Muscle layer of duodenum (tissue), 2 donors: ENCODE measurements at regions not wholly inside any gene's neighbourhood (a gene's known extent, or its start where the extent isn't known, plus 50 kb on each side); places are given as distances from the start of the nearest gene placed in this dataset.

Source experiments
- H3K27ac ChIP-seq: one replicate; pipeline ENCODE4 v1.7.0; 2013; ENCODE audit warnings: mild to moderate bottlenecking, low read length
- H3K27me3 ChIP-seq: one replicate; pipeline ENCODE4 v1.7.0; 2013; ENCODE audit warnings: low read depth, mild to moderate bottlenecking, control low read depth, low read length
- H3K36me3 ChIP-seq, 2 donors: one replicate each; pipeline ENCODE4 v1.7.0; 2013; ENCODE audit warnings: low read length in 2 of 2, control low read depth in 1 of 2, mild to moderate bottlenecking in 1 of 2; ENCODE audit not compliant: insufficient read depth in 2 of 2, control insufficient read depth in 1 of 2
- H3K4me1 ChIP-seq, 2 donors: one replicate each; pipeline ENCODE4 v1.7.0; 2013; ENCODE audit warnings: low read length in 2 of 2, mild to moderate bottlenecking in 2 of 2, control low read depth in 1 of 2, moderate library complexity in 1 of 2; ENCODE audit not compliant: insufficient read depth in 2 of 2, control insufficient read depth in 1 of 2
- H3K4me3 ChIP-seq, 2 donors: one replicate each; pipeline ENCODE4 v1.7.0; 2013; ENCODE audit warnings: low read length in 2 of 2, low read depth in 1 of 2, mild to moderate bottlenecking in 1 of 2
- H3K9me3 ChIP-seq, 2 donors: one replicate each; pipeline ENCODE4 v1.7.0; 2013; ENCODE audit warnings: low read length in 2 of 2, control low read depth in 1 of 2, mild to moderate bottlenecking in 1 of 2; ENCODE audit not compliant: control insufficient read depth in 1 of 2
- donor health status: healthy.

DNA sequence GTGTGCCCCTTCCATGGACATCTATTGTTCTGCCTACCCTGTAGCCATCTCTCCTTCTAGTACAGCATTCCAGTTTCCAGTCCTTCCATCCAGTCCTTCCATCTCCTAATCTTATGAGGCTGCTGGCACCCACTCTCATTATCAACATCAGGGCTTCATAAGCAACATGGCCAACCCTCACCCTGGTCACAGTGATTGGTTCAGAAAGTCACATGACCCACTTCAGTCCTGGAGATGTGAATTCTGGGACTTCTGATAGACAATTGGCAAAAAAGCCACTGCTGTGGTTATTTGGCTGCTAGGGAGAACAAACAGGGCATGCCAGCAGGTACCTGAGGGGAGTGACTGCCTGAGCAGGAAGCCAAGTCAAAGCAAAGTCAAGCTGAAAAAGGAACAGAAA lies 164.7 kb upstream of the C16orf82 start:
- Histone ChIP-seq H3K27ac (no peak overlapping the region), H3K27me3 (no peaks in the 10 kb centered on the region), H3K36me3 (no peaks in the 10 kb centered on the region), H3K4me3 (no peak overlapping the region), H3K4me1 (no peaks in the 10 kb centered on the region), H3K9me3 (no peaks in the 10 kb centered on the region)

DNA sequence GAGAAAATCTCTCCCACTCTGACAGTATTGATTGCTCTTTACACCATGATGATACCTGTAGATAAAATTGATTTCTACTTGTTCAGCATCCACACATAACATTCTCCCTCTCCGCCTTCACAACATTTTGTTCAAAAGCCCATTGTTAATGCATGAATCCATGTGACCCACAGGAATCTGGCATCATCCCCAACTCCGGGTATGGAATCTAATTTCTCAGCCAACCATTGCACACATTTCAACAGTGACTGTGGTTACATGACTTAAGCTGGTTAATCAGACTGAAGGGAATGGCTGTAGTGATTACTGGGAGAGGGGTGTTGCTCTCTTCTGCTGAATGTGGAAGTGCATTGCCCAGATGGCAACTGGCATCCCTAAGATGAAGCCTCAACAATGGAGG lies 161.4 kb upstream of the C16orf82 start:
- H3K36me3 ChIP-seq, result no peaks in the 10 kb centered on the region
- H3K27me3 ChIP-seq, result no peaks in the 10 kb centered on the region
- H3K4me1 ChIP-seq, result no peaks in the 10 kb centered on the region
- no peak overlapping the region for H3K4me3 ChIP-seq
- no peaks in the 10 kb centered on the region for H3K9me3 ChIP-seq
- H3K27ac ChIP-seq, result no peak overlapping the region

DNA sequence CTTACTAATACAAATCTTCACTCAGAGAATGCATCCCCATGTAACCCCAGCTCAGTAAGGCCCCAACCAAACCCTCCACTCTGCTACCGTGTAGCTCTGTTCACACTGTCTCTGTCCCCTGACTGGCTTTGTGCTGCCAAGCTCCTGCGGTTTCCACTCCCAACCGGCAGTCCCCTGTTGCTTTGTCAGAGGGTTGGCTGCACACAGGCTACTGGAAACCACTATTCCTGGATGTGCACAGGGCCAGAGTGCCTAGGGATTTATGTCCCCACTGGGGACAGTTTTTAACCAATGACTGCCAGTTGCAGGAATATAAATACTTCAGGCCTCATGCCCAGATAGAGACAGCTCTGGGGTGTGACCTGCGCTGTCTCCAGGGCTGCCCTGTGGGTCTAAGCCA lies 157.1 kb upstream of the C16orf82 start:
- H3K27me3 ChIP-seq, result no peaks in the 10 kb centered on the region
- H3K4me3 ChIP-seq, result no peak overlapping the region
- no peak overlapping the region for H3K27ac ChIP-seq
- H3K4me1 ChIP-seq, result no peaks in the 10 kb centered on the region
- no peaks in the 10 kb centered on the region for H3K36me3 ChIP-seq
- H3K9me3 ChIP-seq, result no peaks in the 10 kb centered on the region

DNA sequence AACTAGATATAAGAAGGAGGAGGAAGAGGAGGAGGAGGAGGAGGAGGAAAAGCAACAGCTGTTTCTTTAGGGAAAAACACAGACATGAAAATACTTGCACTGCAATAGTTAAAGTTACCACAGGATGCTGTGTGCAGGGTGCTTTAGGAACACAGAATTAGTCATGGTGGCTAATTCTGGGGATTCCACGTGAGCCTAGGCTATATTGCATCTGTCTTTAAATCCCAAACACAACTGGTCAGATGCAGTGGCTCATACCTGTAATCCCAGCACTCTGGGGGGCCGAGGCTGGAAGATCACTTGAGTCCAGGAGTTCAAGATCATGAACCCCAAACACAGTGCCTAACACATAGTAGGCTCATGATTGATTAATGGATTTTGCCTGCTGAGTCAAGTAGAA lies 155.3 kb upstream of the C16orf82 start:
- no peaks in the 10 kb centered on the region for H3K27me3 ChIP-seq
- no peaks in the 10 kb centered on the region for H3K36me3 ChIP-seq
- H3K4me1 ChIP-seq, result no peaks in the 10 kb centered on the region
- no peak overlapping the region for H3K4me3 ChIP-seq
- H3K27ac ChIP-seq, result no peak overlapping the region
- no peaks in the 10 kb centered on the region for H3K9me3 ChIP-seq

DNA sequence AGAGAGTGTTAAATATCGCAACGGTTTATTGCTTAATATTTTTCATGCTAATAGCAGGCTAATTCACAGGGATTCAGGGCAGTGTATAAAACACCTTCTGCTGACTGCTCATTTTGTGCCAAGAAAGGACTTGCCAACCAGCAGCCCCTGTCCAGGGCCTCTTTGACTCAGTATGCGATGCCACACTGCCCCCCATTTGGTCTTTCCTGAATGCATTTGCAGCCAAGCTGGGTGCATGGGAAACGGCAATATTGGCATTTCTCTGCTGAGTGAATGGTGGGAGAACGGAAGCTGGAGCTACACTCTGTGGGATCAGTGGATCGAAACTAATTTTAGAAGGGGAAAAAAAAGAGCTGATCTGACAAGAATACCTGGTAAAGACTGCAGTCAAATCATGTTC lies 152.9 kb upstream of the C16orf82 start:
- H3K9me3 ChIP-seq, result no peaks in the 10 kb centered on the region
- no peaks in the 10 kb centered on the region for H3K27me3 ChIP-seq
- H3K4me3 ChIP-seq, result no peak overlapping the region
- no peaks in the 10 kb centered on the region for H3K36me3 ChIP-seq
- no peaks in the 10 kb centered on the region for H3K4me1 ChIP-seq
- no peak overlapping the region for H3K27ac ChIP-seq

DNA sequence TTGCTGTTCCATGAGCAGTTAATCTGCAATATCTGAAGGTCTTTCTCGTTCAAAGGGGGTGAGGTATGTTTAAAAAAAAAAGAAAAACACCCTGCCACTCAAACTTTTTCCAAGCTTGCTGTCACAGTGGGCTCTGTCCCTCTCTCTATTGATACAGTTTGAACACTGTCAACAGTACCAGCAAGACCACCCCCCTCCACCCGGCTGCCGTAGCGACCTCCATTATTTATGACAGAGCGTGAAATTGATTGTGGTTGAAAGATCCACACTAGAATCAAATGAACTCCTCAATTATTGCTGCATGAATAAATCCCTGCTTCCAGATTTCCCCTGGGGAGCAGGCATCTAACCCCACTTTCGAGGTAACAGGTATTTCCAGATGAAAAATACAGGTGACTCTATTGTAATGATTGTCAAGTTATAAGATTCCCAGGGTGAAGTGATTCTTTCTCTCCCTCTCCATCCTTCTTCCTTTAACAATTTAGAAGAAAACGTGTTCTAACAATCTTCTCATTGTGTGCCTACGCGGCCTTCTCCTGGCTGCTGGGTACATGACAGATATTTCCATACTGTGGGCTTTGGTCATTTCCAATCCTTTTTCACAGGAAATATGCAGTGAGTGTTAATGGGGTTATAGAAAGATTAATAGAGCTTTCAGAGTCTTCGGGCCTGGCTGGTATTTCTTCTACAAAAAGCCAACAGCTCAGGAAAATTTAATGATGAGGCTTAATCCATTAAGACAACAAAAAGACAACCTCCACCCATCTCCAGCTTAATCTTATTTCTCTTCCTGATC lies 135.7 kb upstream of the C16orf82 start:
- H3K27ac ChIP-seq, result no peak overlapping the region
- peaks cover 0 to 15% of the 10 kb centered on the region in 2 donors for H3K9me3 ChIP-seq
- H3K4me1 ChIP-seq, result no peaks in the 10 kb centered on the region
- no peaks in the 10 kb centered on the region for H3K27me3 ChIP-seq
- no peaks in the 10 kb centered on the region for H3K36me3 ChIP-seq
- no peak overlapping the region for H3K4me3 ChIP-seq

DNA sequence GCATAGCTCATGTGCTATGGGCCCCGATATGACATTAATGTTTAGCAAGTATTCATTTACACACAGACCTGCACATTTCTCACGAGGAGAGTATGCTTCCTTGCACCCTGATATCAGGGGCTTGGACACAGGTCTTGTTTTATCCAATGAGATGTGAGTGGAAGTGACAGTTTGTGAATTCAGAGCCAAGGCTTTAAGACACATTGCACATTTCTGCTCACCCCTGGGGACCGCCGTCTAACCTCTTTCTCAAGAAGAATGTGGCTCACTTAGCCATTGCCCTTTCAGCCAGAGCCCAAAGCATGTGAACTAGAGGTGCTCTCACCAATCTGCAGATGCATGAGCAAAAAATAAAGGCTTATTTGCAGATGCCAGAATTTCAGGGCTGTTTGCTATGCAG lies 116.1 kb upstream of the C16orf82 start:
- Histone ChIP-seq H3K9me3 (peaks cover 0 to 7% of the 10 kb centered on the region in 2 donors), H3K27me3 (no peaks in the 10 kb centered on the region), H3K27ac (no peak overlapping the region), H3K36me3 (no peaks in the 10 kb centered on the region), H3K4me1 (no peaks in the 10 kb centered on the region), H3K4me3 (no peak overlapping the region)

DNA sequence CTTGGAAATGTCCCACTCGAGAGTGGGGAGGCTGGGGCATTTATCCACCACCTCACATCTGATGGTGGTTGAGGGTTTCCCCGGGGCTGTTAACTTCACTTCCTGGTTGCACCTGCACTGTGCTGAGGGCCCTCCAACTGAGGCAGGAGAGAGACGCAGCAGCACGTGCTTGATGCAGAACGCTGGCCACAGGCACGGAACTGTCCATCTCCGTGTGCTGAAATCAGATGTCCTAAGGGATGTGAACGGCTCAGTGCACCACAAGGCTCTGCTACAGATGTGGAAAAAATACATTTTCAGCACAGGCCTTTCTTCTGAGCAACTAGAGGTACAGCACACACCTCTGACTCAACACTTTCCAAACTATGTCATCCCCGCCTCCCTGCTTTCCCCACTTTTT lies 114.8 kb upstream of the C16orf82 start:
- no peaks in the 10 kb centered on the region for H3K27me3 ChIP-seq
- no peaks in the 10 kb centered on the region for H3K4me1 ChIP-seq
- H3K36me3 ChIP-seq, result no peaks in the 10 kb centered on the region
- H3K27ac ChIP-seq, result no peak overlapping the region
- H3K9me3 ChIP-seq, result peaks cover 0 to 7% of the 10 kb centered on the region in 2 donors
- no peak overlapping the region for H3K4me3 ChIP-seq

DNA sequence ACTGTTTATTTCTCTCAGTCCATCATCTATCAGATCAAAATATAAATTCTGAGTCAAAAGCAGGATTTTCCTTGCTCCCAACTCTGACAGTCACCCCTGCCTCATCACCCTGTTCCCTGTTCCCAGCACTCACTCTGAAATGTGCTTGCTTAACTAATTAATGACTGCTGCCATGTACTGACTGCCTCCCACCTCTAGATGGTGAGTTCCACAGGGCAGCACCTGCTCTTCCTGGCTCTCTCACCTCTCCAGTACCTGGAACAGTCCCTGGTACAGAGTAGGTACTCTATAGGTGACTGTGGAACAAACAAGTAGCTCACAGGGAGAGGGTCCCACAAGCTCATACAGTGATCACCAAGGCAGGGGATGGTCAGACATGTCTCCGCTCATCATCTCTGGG lies 114.3 kb upstream of the C16orf82 start:
- H3K9me3 ChIP-seq, result peaks cover 0 to 7% of the 10 kb centered on the region in 2 donors
- H3K27me3 ChIP-seq, result no peaks in the 10 kb centered on the region
- no peak overlapping the region for H3K27ac ChIP-seq
- no peaks in the 10 kb centered on the region for H3K36me3 ChIP-seq
- H3K4me1 ChIP-seq, result no peaks in the 10 kb centered on the region
- no peak overlapping the region for H3K4me3 ChIP-seq

DNA sequence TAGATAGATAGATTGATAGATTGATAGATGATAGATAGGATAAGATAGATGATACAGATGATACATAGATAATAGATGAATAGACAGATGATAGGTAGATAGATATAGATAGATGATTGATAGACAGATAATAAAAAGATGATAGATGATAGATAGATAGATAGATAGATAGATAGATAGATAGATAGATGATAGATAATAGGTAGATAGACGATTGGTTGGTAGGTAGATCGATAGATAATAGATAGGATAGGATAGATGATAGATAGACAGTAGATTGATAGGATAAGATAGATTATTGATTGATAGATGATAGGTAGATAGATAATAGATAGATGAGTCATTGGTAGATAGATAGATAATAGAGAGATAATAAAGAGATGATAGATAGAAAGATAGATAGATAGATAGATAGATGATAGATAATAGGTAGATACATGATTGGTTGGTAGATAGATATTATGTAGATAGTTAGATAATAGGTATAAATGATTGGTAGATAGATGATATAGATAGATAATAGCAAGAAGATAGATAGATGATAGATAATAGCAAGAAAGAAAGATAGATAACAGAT lies 109.4 kb upstream of the C16orf82 start:
- Histone ChIP-seq H3K27me3 (no peaks in the 10 kb centered on the region), H3K36me3 (no peaks in the 10 kb centered on the region), H3K27ac (no peak overlapping the region), H3K4me1 (no peaks in the 10 kb centered on the region), H3K9me3 (peaks cover 0 to 7% of the 10 kb centered on the region in 2 donors), H3K4me3 (no peak overlapping the region)

DNA sequence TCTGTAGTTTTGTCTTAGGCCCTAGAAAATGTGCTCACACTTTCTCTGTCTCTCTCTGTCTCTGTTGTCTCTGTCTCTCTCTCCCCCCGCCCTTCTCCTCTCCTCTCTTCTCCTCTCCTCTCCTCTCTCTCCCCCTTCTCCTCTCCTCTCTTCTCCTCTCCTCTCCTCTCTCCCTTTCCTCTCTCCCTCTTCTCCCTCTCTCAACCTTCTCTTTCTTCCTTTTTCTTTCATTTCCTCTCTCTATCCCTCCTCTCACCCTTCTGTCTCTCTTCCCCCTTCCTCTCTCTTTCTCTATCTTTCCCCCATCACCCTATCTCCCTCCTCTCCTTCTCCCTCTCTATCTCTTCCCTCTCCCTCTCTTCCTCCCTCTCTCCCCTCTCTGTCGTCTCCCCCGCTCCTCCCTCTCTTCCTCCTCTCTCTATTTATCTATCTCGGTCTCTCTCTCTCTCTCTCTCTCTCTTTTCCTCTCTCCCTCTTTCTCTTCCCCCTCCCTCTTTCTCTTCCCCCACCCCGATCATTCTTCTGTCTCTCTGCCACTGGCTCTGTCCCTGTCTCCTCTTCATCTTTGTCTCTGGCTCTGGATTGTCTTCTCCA lies 107.2 kb upstream of the C16orf82 start:
- Histone ChIP-seq H3K4me3 (no peak overlapping the region), H3K36me3 (no peaks in the 10 kb centered on the region), H3K27ac (no peak overlapping the region), H3K27me3 (no peaks in the 10 kb centered on the region), H3K9me3 (peaks cover 0 to 5% of the 10 kb centered on the region in 2 donors), H3K4me1 (no peaks in the 10 kb centered on the region)
